Lower lobe of right lung (tissue), 2 donors: ENCODE measurements at regions not wholly inside any gene's neighbourhood (a gene's known extent, or its start where the extent isn't known, plus 50 kb on each side); places are given as distances from the start of the nearest gene placed in this dataset.

ENCODE experiments used
- ATAC-seq, 2 donors: fragments of 200-7000 bp; cut with Tn5 transposase; one replicate each; pipeline ENCODE4 v1.9.1; 2020 to 2022; ENCODE audit warnings: mild to moderate bottlenecking in 2 of 2, moderate library complexity in 2 of 2
- DNase-seq: peaks from one replicate; pipeline ENCODE4 v3.0.0-alpha.2; 2020
- H3K27ac ChIP-seq: fragments of 200-600 bp; one replicate; pipeline ENCODE4 v1.8.0; 2022
- H3K27me3 ChIP-seq: fragments of 200-600 bp; one replicate; pipeline ENCODE4 v1.8.0; 2022; ENCODE audit warnings: low read depth
- H3K36me3 ChIP-seq: fragments of 200-600 bp; one replicate; pipeline ENCODE4 v1.8.0; 2022; ENCODE audit warnings: mild to moderate bottlenecking
- H3K4me1 ChIP-seq: fragments of 200-600 bp; one replicate; pipeline ENCODE4 v1.8.0; 2022
- H3K4me3 ChIP-seq: fragments of 200-600 bp; one replicate; pipeline ENCODE4 v1.8.0; 2022; ENCODE audit warnings: mild to moderate bottlenecking
- H3K9me3 ChIP-seq: fragments of 200-600 bp; one replicate; pipeline ENCODE4 v1.8.0; 2022
- CTCF ChIP-seq: fragments of 200-600 bp; IDR thresholded peaks from one replicate; pipeline ENCODE4 v1.8.0; 2022; ENCODE audit warnings: antibody characterized with exemption, mild to moderate bottlenecking
- intact Hi-C: fragments of 100-400 bp; cut with DNase I; formaldehyde crosslinking; loops from one replicate; pipeline ENCODE4 v1.11.0; 2022
- donor health status: DM: no; HTN: yes; CAD: no; lungs with severe emphysema.

DNA sequence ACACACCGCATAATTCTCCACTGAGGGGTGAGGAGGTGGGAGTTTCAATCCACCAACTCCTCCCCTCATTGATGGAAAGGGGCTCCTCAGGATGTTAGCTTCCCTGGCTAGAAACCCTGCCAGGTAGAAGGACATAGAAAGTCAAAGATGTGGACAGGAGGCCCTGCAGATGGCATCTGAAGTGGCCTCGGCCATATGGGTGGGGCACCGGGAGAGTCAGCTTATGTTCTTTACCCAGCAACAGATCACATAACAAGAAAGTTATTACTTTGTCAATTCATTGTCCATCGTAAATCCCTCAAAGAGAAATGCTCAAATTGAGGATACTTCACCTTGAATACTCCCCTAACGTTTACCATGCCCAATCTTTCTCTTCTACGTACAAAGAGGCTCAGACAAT is 97.3 kb upstream of the ARHGEF3 start:
- DNase-seq (no peak), ATAC-seq (no peak)
- Histone ChIP-seq H3K4me1 (no peaks in the 10 kb centered on the region), H3K36me3 (no peaks in the 10 kb centered on the region), H3K4me3 (no peak overlapping the region), H3K9me3 (no peaks in the 10 kb centered on the region), H3K27ac (no peak overlapping the region), H3K27me3 (no peaks in the 10 kb centered on the region)
- intact Hi-C loops: no loop called here
- no peak for TF ChIP-seq CTCF

- intact Hi-C loops: no loop called here
- no peak overlapping the region for H3K4me3 ChIP-seq
- ATAC-seq: no peak
Measured at GRCh38 chr3:56896357-56896756, 94.6 kb upstream of the ARHGEF3 start.

DNA sequence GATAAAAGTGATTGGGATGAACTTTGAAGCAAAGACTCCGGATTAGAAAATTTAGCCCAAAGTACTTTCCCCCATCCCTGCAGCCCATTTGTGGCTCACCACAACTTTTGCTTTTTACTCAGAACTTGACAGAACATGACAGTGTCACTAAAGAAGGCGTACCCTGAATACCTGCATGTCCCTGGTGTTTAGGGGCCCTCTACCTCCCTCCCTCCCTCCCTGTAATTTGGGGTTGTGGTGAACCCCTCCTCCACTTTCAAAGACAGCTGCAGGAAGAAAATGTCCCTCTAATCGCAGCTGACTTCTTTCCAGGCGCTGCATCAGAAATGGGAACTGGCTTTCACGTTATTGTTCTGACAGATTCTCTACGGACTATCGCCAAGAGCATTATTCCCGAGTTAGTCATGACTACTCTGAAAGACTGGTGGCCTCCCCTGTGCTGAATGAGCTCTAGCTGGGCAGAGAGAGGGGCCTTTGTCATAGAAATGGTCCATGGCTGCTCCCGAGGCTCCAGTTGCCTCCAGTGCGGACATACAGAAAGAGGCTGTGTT is 93.2 kb upstream of the ARHGEF3 start:
- no peak for ATAC-seq
- H3K27ac ChIP-seq: no peak overlapping the region
- TF ChIP-seq CTCF: no peak

More at GRCh38 chr3:56896357-56896756, 94.6 kb upstream of the ARHGEF3 start:
- no peak for TF ChIP-seq CTCF
- no peaks in the 10 kb centered on the region for H3K27me3 ChIP-seq
- DNase-seq: no peak
- no peak overlapping the region for H3K27ac ChIP-seq
- no peaks in the 10 kb centered on the region for H3K4me1 ChIP-seq
- no peaks in the 10 kb centered on the region for H3K9me3 ChIP-seq
- H3K36me3 ChIP-seq: no peaks in the 10 kb centered on the region

DNA sequence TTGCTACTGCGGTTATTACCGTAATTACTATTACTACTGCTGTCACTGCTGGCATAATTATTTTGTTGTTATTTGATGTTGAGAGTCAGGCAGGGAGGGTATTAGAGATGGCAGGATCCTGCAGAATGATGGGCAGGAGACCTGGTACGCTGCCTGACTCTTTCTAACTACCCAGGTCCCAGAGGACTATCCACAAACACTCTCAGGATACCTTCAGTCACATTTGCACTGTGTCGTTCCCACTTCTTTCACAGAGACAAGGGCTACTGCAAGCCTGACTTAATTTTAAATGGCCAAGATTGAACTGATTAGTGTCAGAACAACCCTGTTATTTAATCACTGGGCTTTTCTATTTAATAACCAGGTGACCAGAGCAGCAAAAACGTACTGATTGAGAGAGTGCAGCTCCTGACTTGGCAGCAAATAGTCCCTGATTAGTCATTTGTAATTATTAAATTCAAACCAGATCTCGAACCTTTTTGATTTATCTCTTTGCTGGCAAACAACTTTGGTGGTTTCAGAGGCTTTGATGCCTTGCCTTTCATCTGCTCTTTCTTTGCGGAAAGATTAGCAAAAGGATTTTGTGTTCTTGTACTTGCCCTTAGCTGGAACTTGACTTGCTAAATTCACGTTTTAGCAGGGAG is 88.8 kb upstream of the ARHGEF3 start:
- no peaks in the 10 kb centered on the region for H3K9me3 ChIP-seq
- H3K4me3 ChIP-seq: no peak overlapping the region
- peaks cover 18% of the 10 kb centered on the region for H3K4me1 ChIP-seq
- H3K27ac ChIP-seq: no peak overlapping the region
- intact Hi-C loops: no loop called here
- no peaks in the 10 kb centered on the region for H3K36me3 ChIP-seq
- TF ChIP-seq CTCF: no peak
- H3K27me3 ChIP-seq: no peaks in the 10 kb centered on the region
- ATAC-seq (no peak), DNase-seq (no peak)

More for the DNA sequence above, 93.2 kb upstream of the ARHGEF3 start:
- Histone ChIP-seq H3K4me3 (no peak overlapping the region), H3K9me3 (no peaks in the 10 kb centered on the region), H3K36me3 (no peaks in the 10 kb centered on the region), H3K4me1 (no peaks in the 10 kb centered on the region), H3K27me3 (no peaks in the 10 kb centered on the region)
- intact Hi-C loops: no loop called here
- no peak for DNase-seq

GRCh38 chr3:56889131-56889530 is 87.4 kb upstream of the ARHGEF3 start:
- DNase-seq (no peak), ATAC-seq (no peak)
- no peak overlapping the region for H3K4me3 ChIP-seq
- no peak overlapping the region for H3K27ac ChIP-seq
- intact Hi-C loops: no loop called here
- no peaks in the 10 kb centered on the region for H3K27me3 ChIP-seq
- no peaks in the 10 kb centered on the region for H3K36me3 ChIP-seq
- TF ChIP-seq CTCF: no peak
- H3K4me1 ChIP-seq: peaks cover 18% of the 10 kb centered on the region
- H3K9me3 ChIP-seq: no peaks in the 10 kb centered on the region
